ENCODE measurements at regions not wholly inside any gene's neighbourhood (a gene's known extent, or its start where the extent isn't known, plus 50 kb on each side); places are given as distances from the start of the nearest gene placed in this dataset.

- TF ChIP-seq CTCF (IDR thresholded peaks at IDR 0.05) (no peak), EZH2phosphoT487 (IDR thresholded peaks at IDR 0.05) (no peak), EZH2 (IDR thresholded peaks at IDR 0.05) (no peak)
These were observed 96.6 kb upstream of the PROKR2 start for GRCh38 chr20:5413394-5413793.

Measured in neural progenitor cell (in vitro differentiated cells).